A673 (cell line): ENCODE measurements at regions not wholly inside any gene's neighbourhood (a gene's known extent, or its start where the extent isn't known, plus 50 kb on each side); places are given as distances from the start of the nearest gene placed in this dataset.

Source experiments
- BruUV-seq: library from RNA; stranded (reverse); fragments of 400-500 nt; replicated peaks from 2 replicates; lab custom pipeline; 2021; lab: Mats Ljungman, UMichigan
- CTCF ChIA-PET: fragments of 300-600 bp; sonication (Branson Sonifier 250); formaldehyde crosslinking; loops from one replicate; lab custom pipeline; 2022; ENCODE audit warnings: antibody characterized with exemption; lab: Charles Lee
- POLR2A ChIA-PET: fragments of 300-600 bp; sonication (Branson Sonifier 250); formaldehyde crosslinking; loops from one replicate; lab custom pipeline; 2022; ENCODE audit warnings: antibody characterized with exemption; ENCODE audit not compliant: low non-redundant PET; lab: Charles Lee
- DNase-seq: peaks from one replicate; pipeline ENCODE4 v3.0.0-alpha.2; 2015; ENCODE audit warnings: low spot score
- H3K27ac ChIP-seq: fragments of 200-600 bp; sonication (generic); 2 replicates; pipeline ENCODE4 v1.5.1; 2016; ENCODE audit warnings: mixed run types, low read depth, mild to moderate bottlenecking, mixed read lengths, antibody characterized with exemption, low read length; ENCODE audit not compliant: poor library complexity, severe bottlenecking
- H3K27me3 ChIP-seq: fragments of 200-600 bp; sonication (generic); replicated peaks from 2 replicates; pipeline ENCODE4 v1.6.1; 2017; ENCODE audit warnings: mixed run types, low read depth, mild to moderate bottlenecking, mixed read lengths, antibody characterized with exemption, low read length; ENCODE audit not compliant: insufficient read depth, poor library complexity
- H3K36me3 ChIP-seq: fragments of 200-600 bp; sonication (generic); 2 replicates; pipeline ENCODE4 v1.6.1; 2016; ENCODE audit warnings: mixed run types, mild to moderate bottlenecking, mixed read lengths, antibody characterized with exemption, low read length; ENCODE audit not compliant: insufficient read depth, poor library complexity, severe bottlenecking
- H3K4me1 ChIP-seq: fragments of 200-600 bp; sonication (generic); 2 replicates; pipeline ENCODE4 v1.6.1; 2017; ENCODE audit warnings: mixed run types, mild to moderate bottlenecking, mixed read lengths, antibody characterized with exemption, low read length; ENCODE audit not compliant: insufficient read depth, poor library complexity, severe bottlenecking
- H3K4me3 ChIP-seq: fragments of 200-600 bp; sonication (generic); 2 replicates; pipeline ENCODE4 v1.5.1; 2016; ENCODE audit warnings: low read depth, mixed run types, mild to moderate bottlenecking, mixed read lengths, low read length; ENCODE audit not compliant: poor library complexity, severe bottlenecking
- H3K9me3 ChIP-seq: fragments of 200-600 bp; sonication (generic); 2 replicates; pipeline ENCODE4 v1.6.1; 2016; ENCODE audit warnings: mixed run types, low read depth, mild to moderate bottlenecking, mixed read lengths, antibody characterized with exemption, low read length; ENCODE audit not compliant: poor library complexity, severe bottlenecking
- EZH2 ChIP-seq: fragments of 200-600 bp; sonication (generic); IDR thresholded peaks from 2 replicates; pipeline ENCODE4 v1.6.1; 2017; ENCODE audit warnings: borderline replicate concordance, low read depth, mild to moderate bottlenecking, mixed read lengths, antibody characterized with exemption, low read length; ENCODE audit not compliant: poor library complexity, severe bottlenecking
- intact Hi-C: fragments of 100-400 bp; cut with micrococcal nuclease; formaldehyde crosslinking; loops from one replicate; pipeline ENCODE4 v1.10.0; 2022; ENCODE audit not compliant: unreplicated experiment
- TF ChIP-seq, protein P1 (sequence below): fragments of 300-800, 200-600 bp; sonication (generic); conservative IDR thresholded peaks from 2 replicates; pipeline ENCODE4 v1.5.1; 2017; ENCODE audit warnings: low read depth, mild to moderate bottlenecking, antibody characterized with exemption, low read length, moderate library complexity, mixed read lengths

DNA sequence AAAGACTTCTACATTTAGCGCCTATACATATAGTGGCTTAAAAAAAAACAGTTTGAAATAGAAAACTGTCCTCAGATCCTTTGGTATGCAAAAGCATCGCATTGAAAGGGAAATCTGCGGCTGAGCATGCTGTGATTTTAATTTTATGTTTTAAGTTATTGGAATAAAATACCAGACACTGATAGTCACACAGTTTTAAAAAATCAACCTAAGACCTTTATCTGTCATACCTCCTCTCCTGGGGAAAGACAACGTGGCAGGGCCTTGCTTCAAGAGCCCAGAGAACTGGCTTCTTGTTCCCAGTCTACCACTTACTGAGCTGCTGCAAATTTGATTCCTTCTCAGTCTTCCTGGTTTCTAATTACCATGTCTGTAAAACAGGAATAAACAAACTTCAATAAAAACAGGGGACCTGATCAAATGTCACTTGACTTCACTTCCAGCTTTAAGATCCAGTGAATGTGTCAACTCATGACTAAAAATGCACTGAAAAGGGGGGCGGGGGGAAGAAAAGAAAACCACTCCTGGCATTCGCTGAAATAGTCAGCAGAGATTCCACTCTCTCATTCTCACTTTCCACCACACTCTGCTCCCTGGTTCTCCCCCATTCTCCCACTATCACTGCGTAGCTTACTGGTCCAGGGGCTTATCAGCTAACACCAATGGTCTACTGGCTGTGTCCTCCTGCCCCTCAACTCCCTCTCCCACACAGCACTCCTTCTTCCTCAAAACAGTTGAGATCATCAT is 494.7 kb upstream of the MARCKS start:
- ChIA-PET POLR2A (no interaction called here), CTCF (no interaction called here)
- Histone ChIP-seq H3K4me3 (no peak overlapping the region), H3K27ac (no peak overlapping the region), H3K4me1 (no peaks in the 10 kb centered on the region), H3K27me3 (no peaks in the 10 kb centered on the region), H3K36me3 (no peaks in the 10 kb centered on the region), H3K9me3 (no peaks in the 10 kb centered on the region)
- no TSS peak for BruUV-seq
- no peak for TF ChIP-seq EZH2
- TF ChIP-seq, protein P1, sequence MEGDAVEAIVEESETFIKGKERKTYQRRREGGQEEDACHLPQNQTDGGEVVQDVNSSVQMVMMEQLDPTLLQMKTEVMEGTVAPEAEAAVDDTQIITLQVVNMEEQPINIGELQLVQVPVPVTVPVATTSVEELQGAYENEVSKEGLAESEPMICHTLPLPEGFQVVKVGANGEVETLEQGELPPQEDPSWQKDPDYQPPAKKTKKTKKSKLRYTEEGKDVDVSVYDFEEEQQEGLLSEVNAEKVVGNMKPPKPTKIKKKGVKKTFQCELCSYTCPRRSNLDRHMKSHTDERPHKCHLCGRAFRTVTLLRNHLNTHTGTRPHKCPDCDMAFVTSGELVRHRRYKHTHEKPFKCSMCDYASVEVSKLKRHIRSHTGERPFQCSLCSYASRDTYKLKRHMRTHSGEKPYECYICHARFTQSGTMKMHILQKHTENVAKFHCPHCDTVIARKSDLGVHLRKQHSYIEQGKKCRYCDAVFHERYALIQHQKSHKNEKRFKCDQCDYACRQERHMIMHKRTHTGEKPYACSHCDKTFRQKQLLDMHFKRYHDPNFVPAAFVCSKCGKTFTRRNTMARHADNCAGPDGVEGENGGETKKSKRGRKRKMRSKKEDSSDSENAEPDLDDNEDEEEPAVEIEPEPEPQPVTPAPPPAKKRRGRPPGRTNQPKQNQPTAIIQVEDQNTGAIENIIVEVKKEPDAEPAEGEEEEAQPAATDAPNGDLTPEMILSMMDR, result no peak
- no peak for DNase-seq
- intact Hi-C loops, result no loop called here

DNA sequence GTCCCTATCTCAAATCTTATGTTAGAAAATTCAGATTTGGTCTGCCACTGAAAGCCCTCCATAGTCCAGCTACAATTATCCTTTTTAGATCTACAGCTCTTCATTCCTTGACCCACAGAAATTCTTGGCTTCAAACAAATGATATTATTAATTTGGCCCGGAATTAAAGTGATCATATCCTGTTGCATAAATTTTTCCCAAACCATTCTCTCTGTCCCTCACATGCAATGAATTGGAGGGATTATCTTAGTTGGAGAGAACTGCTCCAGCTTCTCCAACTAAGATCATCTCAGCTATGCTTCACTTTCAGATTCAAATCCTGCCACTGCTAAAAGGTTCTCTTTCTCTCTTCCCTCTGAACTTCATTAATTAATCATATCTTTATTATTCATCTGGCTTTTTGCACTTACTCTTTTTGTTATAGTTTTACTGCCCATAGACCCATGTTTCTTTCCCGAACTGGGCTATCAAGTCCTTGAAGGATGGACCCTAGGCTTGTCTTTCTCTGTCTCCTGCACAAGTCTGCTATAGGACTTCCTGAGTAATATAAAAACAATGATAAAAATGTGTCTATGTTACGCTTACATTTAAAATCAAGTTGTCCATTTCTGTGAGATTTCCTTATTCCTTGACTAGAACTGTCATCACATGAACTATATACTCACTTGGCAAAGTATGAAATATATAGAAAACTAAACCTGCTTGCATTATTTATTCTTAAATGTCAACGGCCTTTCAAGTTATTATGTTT is 493.9 kb upstream of the MARCKS start:
- no peaks in the 10 kb centered on the region for H3K9me3 ChIP-seq
- ChIA-PET POLR2A (no interaction called here), CTCF (no interaction called here)
- no peaks in the 10 kb centered on the region for H3K4me1 ChIP-seq
- TF ChIP-seq EZH2, result no peak
- TF ChIP-seq, protein P1, result no peak
- H3K4me3 ChIP-seq, result no peak overlapping the region
- H3K27ac ChIP-seq, result no peak overlapping the region
- H3K36me3 ChIP-seq, result no peaks in the 10 kb centered on the region
- no peak for DNase-seq
- no peaks in the 10 kb centered on the region for H3K27me3 ChIP-seq
- BruUV-seq, result no TSS peak
- intact Hi-C loops, result no loop called here

DNA sequence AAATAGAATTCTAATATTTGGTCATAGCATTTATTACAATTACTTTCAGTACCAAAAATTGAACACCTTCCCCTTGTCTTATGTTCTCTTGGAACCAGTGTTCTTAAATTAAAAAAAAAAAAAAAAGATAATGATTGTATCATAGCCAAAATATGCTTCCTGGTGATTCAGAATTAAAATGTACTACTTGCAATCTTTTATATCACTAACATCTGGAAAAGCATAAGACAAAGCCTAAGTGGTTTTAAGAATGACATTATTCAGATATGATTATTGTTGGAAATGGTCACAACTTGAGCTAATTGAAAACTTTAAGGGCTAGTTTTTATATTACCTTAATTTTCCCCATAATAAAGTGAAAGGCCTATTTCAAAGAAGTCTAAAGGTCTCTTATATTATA is 493.3 kb upstream of the MARCKS start:
- Histone ChIP-seq H3K4me3 (no peak overlapping the region), H3K4me1 (no peaks in the 10 kb centered on the region), H3K36me3 (no peaks in the 10 kb centered on the region), H3K27me3 (no peaks in the 10 kb centered on the region), H3K9me3 (no peaks in the 10 kb centered on the region), H3K27ac (no peak overlapping the region)
- intact Hi-C loops, result no loop called here
- BruUV-seq, result no TSS peak
- TF ChIP-seq, protein P1, result no peak
- no peak for TF ChIP-seq EZH2
- DNase-seq, result no peak
- CTCF ChIA-PET, result no interaction called here
- POLR2A ChIA-PET, result no interaction called here
